ENCODE measurements at regions not wholly inside any gene's neighbourhood (a gene's known extent, or its start where the extent isn't known, plus 50 kb on each side); places are given as distances from the start of the nearest gene placed in this dataset.

DNA sequence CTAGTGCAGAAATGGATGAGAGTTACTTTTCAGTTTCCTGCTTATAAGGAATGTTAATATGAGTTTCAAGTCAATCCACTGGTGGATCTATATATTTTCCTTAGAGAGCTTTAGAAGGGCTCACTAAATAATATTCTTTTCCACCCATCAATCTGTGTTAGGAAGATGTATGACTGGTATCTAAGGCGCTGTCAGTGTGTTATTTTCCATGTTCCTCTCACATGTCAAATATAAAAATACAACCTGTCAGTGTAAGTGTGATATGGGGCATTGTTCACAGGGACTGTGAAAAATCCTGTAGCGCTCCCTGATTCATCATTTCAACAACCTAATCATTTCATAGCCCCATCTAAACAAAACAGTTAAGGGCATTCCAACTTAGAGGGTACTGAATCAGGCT is 203.1 kb downstream of the TMEM26 start:
- H3K9me3 ChIP-seq (ENCODE audit: low read depth): peaks cover 3% of the 10 kb centered on the region
- H3K27me3 ChIP-seq: no peaks in the 10 kb centered on the region
- no peak for DNase-seq (ENCODE audit: low spot score)
- no peaks in the 10 kb centered on the region for H3K4me1 ChIP-seq (ENCODE audit: insufficient read depth)
- no peaks in the 10 kb centered on the region for H3K9me2 ChIP-seq (replicated peaks; ENCODE audit: insufficient read depth)
- no peaks in the 10 kb centered on the region for H3K79me2 ChIP-seq
- no peaks in the 10 kb centered on the region for H3K36me3 ChIP-seq (replicated peaks; ENCODE audit: insufficient read depth, low read depth)
- H2AFZ ChIP-seq: no peak overlapping the region
- no peak overlapping the region for H3K27ac ChIP-seq
- no peaks in the 10 kb centered on the region for H4K20me1 ChIP-seq (ENCODE audit: insufficient read depth, poor library complexity, severe bottlenecking)
- TF ChIP-seq, protein P1, sequence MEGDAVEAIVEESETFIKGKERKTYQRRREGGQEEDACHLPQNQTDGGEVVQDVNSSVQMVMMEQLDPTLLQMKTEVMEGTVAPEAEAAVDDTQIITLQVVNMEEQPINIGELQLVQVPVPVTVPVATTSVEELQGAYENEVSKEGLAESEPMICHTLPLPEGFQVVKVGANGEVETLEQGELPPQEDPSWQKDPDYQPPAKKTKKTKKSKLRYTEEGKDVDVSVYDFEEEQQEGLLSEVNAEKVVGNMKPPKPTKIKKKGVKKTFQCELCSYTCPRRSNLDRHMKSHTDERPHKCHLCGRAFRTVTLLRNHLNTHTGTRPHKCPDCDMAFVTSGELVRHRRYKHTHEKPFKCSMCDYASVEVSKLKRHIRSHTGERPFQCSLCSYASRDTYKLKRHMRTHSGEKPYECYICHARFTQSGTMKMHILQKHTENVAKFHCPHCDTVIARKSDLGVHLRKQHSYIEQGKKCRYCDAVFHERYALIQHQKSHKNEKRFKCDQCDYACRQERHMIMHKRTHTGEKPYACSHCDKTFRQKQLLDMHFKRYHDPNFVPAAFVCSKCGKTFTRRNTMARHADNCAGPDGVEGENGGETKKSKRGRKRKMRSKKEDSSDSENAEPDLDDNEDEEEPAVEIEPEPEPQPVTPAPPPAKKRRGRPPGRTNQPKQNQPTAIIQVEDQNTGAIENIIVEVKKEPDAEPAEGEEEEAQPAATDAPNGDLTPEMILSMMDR (IDR thresholded peaks at IDR 0.05; ENCODE audit: poor library complexity): no peak
- TF ChIP-seq EZH2 (IDR thresholded peaks at IDR 0.05; ENCODE audit: borderline replicate concordance) (no peak), EZH2phosphoT487 (IDR thresholded peaks at IDR 0.05; ENCODE audit: low read depth, severe bottlenecking, unreplicated experiment) (no peak)
- WGBS (ENCODE audit: low lambda C conversion rate, missing lambda C conversion rate): 90% methylated on average over 2 of the region's 2 CpGs
- H3K4me2 ChIP-seq: no peak overlapping the region
- no peak overlapping the region for H3K4me3 ChIP-seq

DNA sequence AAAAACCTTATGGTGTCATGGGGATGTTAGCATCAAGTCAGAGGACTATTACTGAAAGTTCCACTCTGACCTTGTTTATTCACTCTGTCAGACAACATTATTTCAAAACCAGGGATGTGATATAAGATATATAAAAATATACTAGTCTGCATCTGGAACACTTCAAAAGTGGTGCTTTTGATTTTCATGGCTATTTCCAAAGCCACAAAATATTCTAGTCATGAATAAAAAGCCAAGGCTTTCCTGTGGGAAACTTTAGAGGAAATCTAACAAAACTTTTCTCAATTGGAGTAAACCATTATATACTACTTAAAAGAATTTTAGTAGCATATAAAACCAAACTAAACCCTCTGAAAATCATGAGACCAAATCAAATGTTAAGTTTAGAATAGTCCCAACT is 205.2 kb downstream of the TMEM26 start:
- no peaks in the 10 kb centered on the region for H3K9me2 ChIP-seq (replicated peaks; ENCODE audit: insufficient read depth)
- TF ChIP-seq EZH2 (IDR thresholded peaks at IDR 0.05; ENCODE audit: borderline replicate concordance) (no peak), EZH2phosphoT487 (IDR thresholded peaks at IDR 0.05; ENCODE audit: low read depth, severe bottlenecking, unreplicated experiment) (no peak)
- TF ChIP-seq, protein P1 (IDR thresholded peaks at IDR 0.05; ENCODE audit: poor library complexity): no peak
- H3K4me2 ChIP-seq: no peak overlapping the region
- DNase-seq (ENCODE audit: low spot score): no peak
- H3K9me3 ChIP-seq (ENCODE audit: low read depth): no peaks in the 10 kb centered on the region
- H3K4me1 ChIP-seq (ENCODE audit: insufficient read depth): no peaks in the 10 kb centered on the region
- no peak overlapping the region for H2AFZ ChIP-seq
- H3K36me3 ChIP-seq (replicated peaks; ENCODE audit: insufficient read depth, low read depth): no peaks in the 10 kb centered on the region
- no peaks in the 10 kb centered on the region for H4K20me1 ChIP-seq (ENCODE audit: insufficient read depth, poor library complexity, severe bottlenecking)
- H3K79me2 ChIP-seq: no peaks in the 10 kb centered on the region
- no peak overlapping the region for H3K27ac ChIP-seq
- no peak overlapping the region for H3K4me3 ChIP-seq
- no peaks in the 10 kb centered on the region for H3K27me3 ChIP-seq

DNA sequence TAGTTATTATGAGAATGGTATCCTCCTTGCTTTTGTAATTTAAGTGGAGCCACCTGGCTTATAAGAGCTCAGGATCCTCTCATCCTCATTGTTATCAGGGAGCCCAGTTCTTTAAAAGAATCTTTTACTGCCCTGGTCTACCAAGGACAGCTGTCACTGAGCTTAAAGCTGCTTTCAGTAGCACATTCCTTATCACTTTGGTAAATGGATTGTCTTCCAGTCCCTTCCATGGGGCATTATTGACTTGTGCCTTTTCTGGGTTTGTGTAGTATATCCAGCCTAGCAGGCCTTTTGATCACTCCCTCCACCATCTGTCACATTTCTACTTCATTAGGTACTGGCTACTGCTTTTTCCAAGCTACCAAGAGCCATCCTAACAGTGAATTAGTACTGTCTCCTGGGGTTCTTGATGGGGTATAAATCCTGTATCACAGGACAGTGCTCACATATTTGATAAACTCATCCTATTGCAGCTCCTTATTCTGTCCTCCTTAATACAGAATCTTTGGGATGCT is 208.9 kb downstream of the TMEM26 start:
- no peaks in the 10 kb centered on the region for H3K4me1 ChIP-seq (ENCODE audit: insufficient read depth)
- no peaks in the 10 kb centered on the region for H3K9me3 ChIP-seq (ENCODE audit: low read depth)
- no peaks in the 10 kb centered on the region for H3K79me2 ChIP-seq
- no peaks in the 10 kb centered on the region for H3K9me2 ChIP-seq (replicated peaks; ENCODE audit: insufficient read depth)
- H3K4me3 ChIP-seq: no peak overlapping the region
- H3K27me3 ChIP-seq: no peaks in the 10 kb centered on the region
- no peak overlapping the region for H2AFZ ChIP-seq
- no peaks in the 10 kb centered on the region for H4K20me1 ChIP-seq (ENCODE audit: insufficient read depth, poor library complexity, severe bottlenecking)
- H3K27ac ChIP-seq: no peak overlapping the region
- H3K4me2 ChIP-seq: no peak overlapping the region
- no peak for DNase-seq (ENCODE audit: low spot score)
- TF ChIP-seq EZH2 (IDR thresholded peaks at IDR 0.05; ENCODE audit: borderline replicate concordance) (no peak), EZH2phosphoT487 (IDR thresholded peaks at IDR 0.05; ENCODE audit: low read depth, severe bottlenecking, unreplicated experiment) (no peak)
- TF ChIP-seq, protein P1 (IDR thresholded peaks at IDR 0.05; ENCODE audit: poor library complexity): no peak
- no peaks in the 10 kb centered on the region for H3K36me3 ChIP-seq (replicated peaks; ENCODE audit: insufficient read depth, low read depth)

DNA sequence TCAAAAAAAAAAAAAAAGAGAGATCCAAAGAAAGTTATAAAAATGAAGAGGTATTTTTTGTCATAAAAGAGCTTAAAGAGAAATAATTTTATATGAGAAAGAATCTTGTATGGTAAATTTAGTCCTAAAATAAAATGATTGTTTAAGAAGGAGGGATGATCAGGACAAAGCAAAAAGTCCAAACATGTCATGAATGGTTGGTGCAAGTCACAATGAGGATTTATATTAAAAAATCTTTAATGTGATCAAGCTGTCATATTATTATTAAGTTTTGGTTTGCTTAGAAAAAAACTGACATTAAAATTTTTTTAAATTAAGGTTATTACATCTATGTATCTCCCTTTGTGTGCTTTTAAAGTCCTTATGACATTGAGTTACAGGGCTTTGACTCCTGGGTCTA is 220.4 kb downstream of the TMEM26 start:
- H3K4me1 ChIP-seq (ENCODE audit: insufficient read depth): no peaks in the 10 kb centered on the region
- H2AFZ ChIP-seq: no peak overlapping the region
- H3K9me2 ChIP-seq (replicated peaks; ENCODE audit: insufficient read depth): no peaks in the 10 kb centered on the region
- no peaks in the 10 kb centered on the region for H3K27me3 ChIP-seq
- H3K36me3 ChIP-seq (replicated peaks; ENCODE audit: insufficient read depth, low read depth): no peaks in the 10 kb centered on the region
- H3K27ac ChIP-seq: no peak overlapping the region
- H3K79me2 ChIP-seq: no peaks in the 10 kb centered on the region
- TF ChIP-seq EZH2phosphoT487 (IDR thresholded peaks at IDR 0.05; ENCODE audit: low read depth, severe bottlenecking, unreplicated experiment): no peak
- TF ChIP-seq EZH2 (IDR thresholded peaks at IDR 0.05; ENCODE audit: borderline replicate concordance): no peak
- TF ChIP-seq, protein P1 (IDR thresholded peaks at IDR 0.05; ENCODE audit: poor library complexity): no peak
- H3K4me3 ChIP-seq: no peak overlapping the region
- H4K20me1 ChIP-seq (ENCODE audit: insufficient read depth, poor library complexity, severe bottlenecking): no peaks in the 10 kb centered on the region
- no peaks in the 10 kb centered on the region for H3K9me3 ChIP-seq (ENCODE audit: low read depth)
- DNase-seq (ENCODE audit: low spot score): no peak
- H3K4me2 ChIP-seq: no peak overlapping the region
